ENCODE measurements at regions not wholly inside any gene's neighbourhood (a gene's known extent, or its start where the extent isn't known, plus 50 kb on each side); places are given as distances from the start of the nearest gene placed in this dataset.

- BruUV-seq (replicated peaks): no TSS peak
- intact Hi-C loops (cut with micrococcal nuclease; ENCODE audit: unreplicated experiment) (no loop called here), in situ Hi-C loops (cut with HindIII; ENCODE audit: low pct_unique_long_range_greater_than_20kb, low sequenced_read_pairs) (no loop called here)
- ChIA-PET CTCF (no interaction called here), POLR2A (no interaction called here)
- Histone ChIP-seq H3K4me3 (ENCODE audit: low read depth in 2 of 2, low read length in 2 of 2) (no peak overlapping the region), H3K4me1 (ENCODE audit: control insufficient read depth, insufficient read depth, low read length) (no peaks in the 10 kb centered on the region), H3K27me3 (ENCODE audit: control insufficient read depth, insufficient read depth, low read length) (no peaks in the 10 kb centered on the region), H3K9me3 (ENCODE audit: control insufficient read depth, insufficient read depth, low read depth, low read length) (no peaks in the 10 kb centered on the region), H3K27ac (ENCODE audit: low read length) (no peak overlapping the region), H3K36me3 (ENCODE audit: control insufficient read depth, insufficient read depth, low read length) (no peaks in the 10 kb centered on the region)
- DNase-seq (ENCODE audit: low read depth, low spot score) (no peak), ATAC-seq (no peak)
- TF ChIP-seq TCF7L2 (IDR thresholded peaks at IDR 0.05; ENCODE audit: low read depth, low read length) (no peak), SIN3A (IDR thresholded peaks at IDR 0.05; ENCODE audit: borderline replicate concordance, insufficient read depth, low read depth, low read length) (no peak), CTCF (IDR thresholded peaks at IDR 0.05) (no peak), POLR2AphosphoS5 (IDR thresholded peaks at IDR 0.05; ENCODE audit: low read depth, low read length) (no peak), REST (IDR thresholded peaks at IDR 0.05; ENCODE audit: insufficient read depth in 1 of 2, low read depth in 2 of 2, low read length in 1 of 2) (no peak)
Observed at GRCh38 chr9:28930766-28931165, 1357.5 kb upstream of the C9orf72 start.

- TF ChIP-seq REST (IDR thresholded peaks at IDR 0.05; ENCODE audit: insufficient read depth in 1 of 2, low read depth in 2 of 2, low read length in 1 of 2) (no peak), SIN3A (IDR thresholded peaks at IDR 0.05; ENCODE audit: borderline replicate concordance, insufficient read depth, low read depth, low read length) (no peak), CTCF (IDR thresholded peaks at IDR 0.05) (no peak), POLR2AphosphoS5 (IDR thresholded peaks at IDR 0.05; ENCODE audit: low read depth, low read length) (no peak), TCF7L2 (IDR thresholded peaks at IDR 0.05; ENCODE audit: low read depth, low read length) (no peak)
- DNase-seq (ENCODE audit: low read depth, low spot score) (no peak), ATAC-seq (no peak)
- no TSS peak for BruUV-seq (replicated peaks)
- H3K9me3 ChIP-seq (ENCODE audit: control insufficient read depth, insufficient read depth, low read depth, low read length): no peaks in the 10 kb centered on the region
- H3K36me3 ChIP-seq (ENCODE audit: control insufficient read depth, insufficient read depth, low read length): no peaks in the 10 kb centered on the region
- no peaks in the 10 kb centered on the region for H3K4me1 ChIP-seq (ENCODE audit: control insufficient read depth, insufficient read depth, low read length)
- in situ Hi-C loops (cut with HindIII; ENCODE audit: low pct_unique_long_range_greater_than_20kb, low sequenced_read_pairs) (no loop called here), intact Hi-C loops (cut with micrococcal nuclease; ENCODE audit: unreplicated experiment) (no loop called here)
- no peak overlapping the region for H3K4me3 ChIP-seq (ENCODE audit: low read depth in 2 of 2, low read length in 2 of 2)
- no peaks in the 10 kb centered on the region for H3K27me3 ChIP-seq (ENCODE audit: control insufficient read depth, insufficient read depth, low read length)
- no peak overlapping the region for H3K27ac ChIP-seq (ENCODE audit: low read length)
- ChIA-PET POLR2A (no interaction called here), CTCF (no interaction called here)
Observed at GRCh38 chr9:28934111-28934510, 1360.8 kb upstream of the C9orf72 start.
